NT2/D1 (cell line): ENCODE measurements at regions not wholly inside any gene's neighbourhood (a gene's known extent, or its start where the extent isn't known, plus 50 kb on each side); places are given as distances from the start of the nearest gene placed in this dataset.
"Not testable (repeated sequence)": the region's sequence is repeated elsewhere in the genome, so short reads cannot be mapped to it uniquely, and the experiment has no call there.

Experiments
- DNase-seq: peaks from one replicate; pipeline ENCODE4 v3.0.0-alpha.2; 2011; ENCODE audit warnings: low read depth, low spot score
- H3K27me3 ChIP-seq: 2 replicates; pipeline ENCODE4 v1.6.0; 2011; ENCODE audit warnings: mild to moderate bottlenecking; ENCODE audit not compliant: insufficient read length, insufficient read depth
- H3K36me3 ChIP-seq: 2 replicates; pipeline ENCODE4 v1.6.1; 2011; ENCODE audit warnings: mild to moderate bottlenecking, low read length, mixed read lengths; ENCODE audit not compliant: insufficient read depth, insufficient read length
- H3K4me1 ChIP-seq: 2 replicates; pipeline ENCODE4 v1.5.1; 2011; ENCODE audit not compliant: insufficient read depth, insufficient read length
- H3K4me3 ChIP-seq: 2 replicates; pipeline ENCODE4 v1.5.1; 2011; ENCODE audit warnings: low read depth; ENCODE audit not compliant: insufficient read length
- H3K9ac ChIP-seq: 2 replicates; pipeline ENCODE4 v1.6.0; 2011; ENCODE audit warnings: low read depth; ENCODE audit not compliant: insufficient read length
- H3K9me3 ChIP-seq: 2 replicates; pipeline ENCODE4 v1.5.1; 2011; ENCODE audit warnings: mild to moderate bottlenecking, low read length; ENCODE audit not compliant: insufficient read depth
- SUZ12 ChIP-seq: IDR thresholded peaks from 2 replicates; pipeline ENCODE4 v1.6.1; 2011; ENCODE audit not compliant: insufficient read length, insufficient read depth; ENCODE audit errors: extremely low read depth
- YY1 ChIP-seq: IDR thresholded peaks from 2 replicates; pipeline ENCODE4 v1.6.1; 2011; ENCODE audit not compliant: insufficient read length, insufficient read depth
- ZNF274 ChIP-seq: IDR thresholded peaks from 2 replicates; pipeline ENCODE4 v1.6.1; 2011; ENCODE audit warnings: mild to moderate bottlenecking, low read depth, low read length

DNA sequence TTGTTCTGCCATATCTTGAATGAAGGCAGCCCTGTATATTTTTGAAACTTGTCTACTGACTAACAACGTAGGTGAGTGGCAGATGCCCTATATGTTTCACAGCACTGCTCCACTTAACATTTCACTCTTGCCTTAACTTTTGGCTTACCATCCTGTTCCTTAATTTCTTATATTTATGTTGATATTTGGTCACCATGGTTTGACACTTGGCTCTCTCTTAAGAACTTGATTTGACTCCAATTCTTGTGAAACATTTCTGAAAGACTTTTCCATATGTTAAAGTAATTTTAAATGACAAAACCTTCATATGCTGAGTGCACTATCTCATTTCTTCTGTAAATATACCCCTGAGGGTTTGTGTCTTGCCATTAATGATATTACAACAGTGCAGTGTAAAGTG, 434.3 kb upstream of the IMPG1 start:
- Histone ChIP-seq H3K9me3 (no peaks in the 10 kb centered on the region), H3K9ac (no peak overlapping the region), H3K4me1 (no peaks in the 10 kb centered on the region), H3K4me3 (no peak overlapping the region), H3K36me3 (no peaks in the 10 kb centered on the region), H3K27me3 (no peaks in the 10 kb centered on the region)
- DNase-seq = no peak
- TF ChIP-seq YY1 = no peak
- no peak for TF ChIP-seq ZNF274
- no peak for TF ChIP-seq SUZ12

DNA sequence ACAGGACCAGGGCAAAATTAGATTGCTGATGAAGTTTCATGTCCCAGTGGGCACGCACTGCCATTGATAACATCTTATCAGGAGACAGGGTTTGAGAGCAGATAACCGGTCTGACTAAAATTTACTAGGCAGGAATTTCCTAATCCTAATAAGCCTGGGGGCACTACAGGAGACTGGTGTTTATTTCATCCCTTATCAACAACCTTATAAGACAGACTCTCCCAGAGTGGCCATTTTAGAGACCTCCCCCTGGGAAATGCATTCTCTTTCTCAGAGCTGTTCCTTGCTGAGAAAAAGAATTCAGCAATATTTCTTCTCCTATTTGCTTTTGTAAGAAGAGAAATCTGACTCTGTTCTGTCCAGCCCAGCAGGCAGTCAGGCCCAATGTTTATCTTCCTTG, 423.4 kb upstream of the IMPG1 start:
- Histone ChIP-seq H3K4me1 (no peaks in the 10 kb centered on the region), H3K9ac (no peak overlapping the region), H3K4me3 (no peak overlapping the region), H3K27me3 (no peaks in the 10 kb centered on the region), H3K36me3 (no peaks in the 10 kb centered on the region), H3K9me3 (peaks cover 12% of the 10 kb centered on the region; the same call in 1 of the 2 replicates)
- TF ChIP-seq ZNF274 (no peak), SUZ12 (no peak), YY1 (no peak)
- DNase-seq = no peak

DNA sequence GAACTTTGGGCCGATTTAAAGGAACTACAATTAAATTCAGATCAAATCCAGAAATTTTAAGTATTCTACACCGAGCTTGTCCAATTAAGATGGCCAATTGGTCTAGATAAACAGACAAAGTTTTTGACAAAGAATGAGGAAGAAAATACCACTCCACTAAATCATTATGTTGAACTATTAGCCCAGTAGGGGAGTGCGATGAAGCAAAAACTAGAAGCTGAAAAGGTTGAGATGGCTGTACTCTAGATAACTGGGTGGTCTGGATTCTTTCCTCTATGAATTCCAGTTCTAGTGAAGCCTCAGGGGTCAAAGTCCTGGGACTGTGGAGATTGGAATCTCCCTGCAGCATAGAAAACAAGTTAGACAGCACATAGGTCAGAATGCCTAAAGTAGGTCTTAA, 418.9 kb upstream of the IMPG1 start:
- not testable (repeated sequence) for H3K27me3 ChIP-seq, H3K9me3 ChIP-seq, H3K4me3 ChIP-seq, H3K4me1 ChIP-seq, H3K36me3 ChIP-seq, DNase-seq, H3K9ac ChIP-seq

DNA sequence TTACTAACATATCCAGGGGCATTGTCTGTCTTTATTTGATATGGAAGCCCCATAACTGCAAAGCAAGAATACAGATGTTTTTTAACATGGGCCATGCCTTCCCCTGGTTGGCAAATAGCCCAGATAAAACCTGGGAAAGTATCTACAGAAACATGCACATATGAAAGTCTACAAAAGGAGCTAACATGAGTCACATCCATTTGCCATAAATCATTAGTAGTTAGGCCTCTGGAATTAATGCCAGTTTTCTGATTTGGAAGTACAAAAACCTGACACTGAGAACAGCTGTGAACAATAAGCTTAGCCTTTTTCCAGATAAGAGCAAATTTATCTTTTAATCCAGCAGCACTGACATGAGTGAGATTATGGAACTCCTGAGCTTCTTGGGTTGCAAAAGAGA, 418.0 kb upstream of the IMPG1 start:
- no peaks in the 10 kb centered on the region for H3K36me3 ChIP-seq
- no peak for TF ChIP-seq ZNF274
- no peak for TF ChIP-seq YY1
- no peak for TF ChIP-seq SUZ12
- no peaks in the 10 kb centered on the region for H3K4me1 ChIP-seq
- H3K9ac ChIP-seq = no peak overlapping the region
- no peaks in the 10 kb centered on the region for H3K27me3 ChIP-seq
- no peak for DNase-seq
- no peak overlapping the region for H3K4me3 ChIP-seq
- H3K9me3 ChIP-seq = 0 out of 2 replicates have a peak, but pooled peaks cover 5% of the 10 kb centered on the region

DNA sequence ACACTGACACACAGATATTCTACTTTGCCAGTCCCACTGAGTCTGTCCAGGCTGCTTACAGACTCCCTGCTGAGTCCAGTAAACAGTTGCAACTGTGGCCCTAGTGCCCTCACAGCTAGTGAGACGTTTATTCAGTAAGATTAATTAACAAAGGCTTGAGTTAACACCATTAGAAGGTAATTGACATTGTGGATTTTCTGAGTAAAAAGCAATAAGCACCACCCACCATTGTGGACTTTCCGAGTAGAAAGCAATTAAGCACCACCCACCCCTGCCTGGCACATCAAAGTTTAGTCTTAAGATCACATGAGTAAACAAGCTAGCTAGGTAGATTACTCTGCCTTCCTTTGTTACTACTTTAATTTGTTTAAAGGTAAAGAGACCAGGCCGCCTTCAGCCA, 408.6 kb upstream of the IMPG1 start:
- Histone ChIP-seq H3K36me3 (no peaks in the 10 kb centered on the region), H3K27me3 (no peaks in the 10 kb centered on the region), H3K9ac (no peak overlapping the region), H3K4me1 (no peaks in the 10 kb centered on the region), H3K9me3 (no peaks in the 10 kb centered on the region), H3K4me3 (no peak overlapping the region)
- no peak for TF ChIP-seq SUZ12
- no peak for TF ChIP-seq ZNF274
- no peak for TF ChIP-seq YY1
- DNase-seq = no peak

DNA sequence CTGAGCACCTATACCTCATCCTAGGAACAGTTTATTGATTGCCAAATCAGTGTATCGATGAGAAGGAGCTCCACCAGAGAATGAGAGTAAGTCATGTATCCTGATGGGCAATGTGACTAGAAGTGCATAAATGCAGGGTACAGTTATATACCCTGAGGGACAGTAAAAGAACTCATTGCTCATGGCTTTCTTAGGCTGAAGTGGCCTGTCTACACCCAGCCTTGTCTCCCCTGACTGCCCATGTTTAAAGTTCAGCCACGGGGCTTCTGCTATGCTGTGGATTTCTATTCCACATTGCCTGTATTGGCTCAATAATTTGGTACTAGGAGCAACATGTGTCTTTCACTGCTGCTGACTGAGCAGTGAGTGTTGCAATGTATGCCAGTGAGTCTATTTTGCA, 400.4 kb upstream of the IMPG1 start:
- Histone ChIP-seq H3K9ac (no peak overlapping the region), H3K4me3 (no peak overlapping the region), H3K36me3 (no peaks in the 10 kb centered on the region), H3K9me3 (no peaks in the 10 kb centered on the region), H3K4me1 (no peaks in the 10 kb centered on the region), H3K27me3 (no peaks in the 10 kb centered on the region)
- no peak for DNase-seq
- TF ChIP-seq SUZ12 = no peak
- no peak for TF ChIP-seq ZNF274
- no peak for TF ChIP-seq YY1

DNA sequence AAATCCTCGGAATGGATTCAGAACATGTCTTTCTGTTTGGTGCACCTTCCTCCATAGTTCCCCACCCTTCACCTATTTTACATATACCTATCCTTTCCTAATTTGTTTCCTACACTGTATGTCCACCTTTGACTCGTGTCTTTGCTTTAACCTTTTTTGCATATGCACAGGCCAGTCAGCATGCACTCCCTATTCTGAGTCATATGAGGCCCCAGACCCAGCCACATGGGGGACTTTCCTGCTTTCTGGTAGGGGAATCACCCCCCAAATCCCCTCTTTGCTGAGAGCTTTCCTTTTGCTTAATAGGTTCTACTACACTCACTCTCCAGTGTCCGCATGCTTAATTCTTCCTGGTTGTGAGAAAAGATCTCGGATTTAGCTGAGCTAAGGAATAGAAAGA, 393.8 kb upstream of the IMPG1 start:
- Histone ChIP-seq H3K27me3 (no peaks in the 10 kb centered on the region), H3K36me3 (no peaks in the 10 kb centered on the region), H3K9ac (no peak overlapping the region), H3K9me3 (no peaks in the 10 kb centered on the region), H3K4me3 (no peak overlapping the region), H3K4me1 (no peaks in the 10 kb centered on the region)
- DNase-seq = no peak
- no peak for TF ChIP-seq ZNF274
- TF ChIP-seq SUZ12 = no peak
- TF ChIP-seq YY1 = no peak

DNA sequence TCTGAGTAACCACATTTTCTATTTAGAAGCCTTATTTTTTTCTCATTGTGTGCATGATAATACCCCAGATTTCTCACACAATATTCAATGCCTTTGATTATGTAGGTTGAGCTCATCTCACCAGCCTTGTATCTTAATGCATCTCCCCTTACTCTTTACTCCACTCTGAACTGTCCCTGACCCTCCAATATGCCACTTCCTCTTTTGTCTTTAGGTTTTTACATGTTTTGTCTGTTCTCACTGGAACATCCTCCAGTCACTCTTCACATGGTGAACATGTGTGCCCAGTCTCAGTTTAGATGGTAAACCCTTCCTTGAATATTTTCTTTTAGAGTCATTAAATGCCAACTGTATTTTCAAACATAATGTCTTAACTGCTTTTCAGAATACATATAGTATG, 392.9 kb upstream of the IMPG1 start:
- Histone ChIP-seq H3K36me3 (no peaks in the 10 kb centered on the region), H3K9ac (no peak overlapping the region), H3K9me3 (peaks cover 5% of the 10 kb centered on the region; the same call in 1 of the 2 replicates), H3K27me3 (no peaks in the 10 kb centered on the region), H3K4me3 (no peak overlapping the region), H3K4me1 (no peaks in the 10 kb centered on the region)
- TF ChIP-seq SUZ12 (no peak), YY1 (no peak), ZNF274 (no peak)
- no peak for DNase-seq
